MM.1S (cell line): ENCODE measurements at regions not wholly inside any gene's neighbourhood (a gene's known extent, or its start where the extent isn't known, plus 50 kb on each side); places are given as distances from the start of the nearest gene placed in this dataset.

ENCODE experiments used
- CTCF ChIP-seq: fragments of 300-600 bp; sonication (generic); IDR thresholded peaks from 2 replicates; pipeline ENCODE4 v1.5.1; 2016; ENCODE audit warnings: antibody characterized with exemption, low read length, mixed read lengths
- EZH2 ChIP-seq: fragments of 300-600 bp; sonication (generic); optimal IDR thresholded peaks from 2 replicates; pipeline ENCODE3; 2017; ENCODE audit warnings: low read depth, mild to moderate bottlenecking, antibody characterized with exemption, low read length, mixed read lengths
- EZH2phosphoT487 ChIP-seq: fragments of 300-600 bp; sonication (generic); IDR thresholded peaks from 2 replicates; pipeline ENCODE4 v1.6.1; 2018; ENCODE audit warnings: antibody characterized with exemption, low read length

GRCh38 chr14:104249706-104250105 is 111.3 kb downstream of the KIF26A start:
- TF ChIP-seq CTCF: no peak
- TF ChIP-seq EZH2: no peak
- TF ChIP-seq EZH2phosphoT487: no peak
